Panc1 (cell line): ENCODE measurements at regions not wholly inside any gene's neighbourhood (a gene's known extent, or its start where the extent isn't known, plus 50 kb on each side); places are given as distances from the start of the nearest gene placed in this dataset.

ENCODE experiments used
- ATAC-seq: fragments of 200-7000 bp; cut with Tn5 transposase; 2 replicates; pipeline ENCODE4 v1.9.1; 2020; ENCODE audit warnings: mild to moderate bottlenecking, moderate library complexity
- BruUV-seq: library from RNA; stranded (reverse); fragments of 400-500 nt; replicated peaks from 2 replicates; lab custom pipeline; 2021; lab: Mats Ljungman, UMichigan
- CTCF ChIA-PET: fragments of 300-600 bp; sonication (Branson Sonifier 250); formaldehyde crosslinking; loops from one replicate; lab custom pipeline; 2022; ENCODE audit warnings: antibody characterized with exemption; lab: Charles Lee
- POLR2A ChIA-PET: fragments of 300-600 bp; sonication (Branson Sonifier 250); formaldehyde crosslinking; loops from one replicate; lab custom pipeline; 2022; ENCODE audit warnings: antibody characterized with exemption; lab: Charles Lee
- DNase-seq: peaks from one replicate; pipeline ENCODE4 v3.0.0-alpha.2; 2010; ENCODE audit warnings: low read depth, low spot score
- H3K27ac ChIP-seq: 2 replicates; pipeline ENCODE4 v1.5.1; 2011; ENCODE audit warnings: mild to moderate bottlenecking, low read length, inconsistent platforms
- H3K27me3 ChIP-seq: fragments of 200-500 bp; sonication (Bioruptor generic); 2 replicates; pipeline ENCODE4 v1.6.0; 2014; ENCODE audit warnings: low read length, inconsistent platforms; ENCODE audit not compliant: control insufficient read depth, insufficient read depth
- H3K36me3 ChIP-seq: fragments of 200-500 bp; sonication (Bioruptor generic); 2 replicates; pipeline ENCODE4 v1.5.1; 2014; ENCODE audit warnings: inconsistent platforms, mild to moderate bottlenecking, low read length, moderate library complexity; ENCODE audit not compliant: control insufficient read depth, insufficient read depth
- H3K4me1 ChIP-seq: 2 replicates; pipeline ENCODE4 v1.5.1; 2011; ENCODE audit warnings: inconsistent platforms, mild to moderate bottlenecking, low read length, moderate library complexity; ENCODE audit not compliant: control insufficient read depth, insufficient read depth
- H3K4me3 ChIP-seq, 2 experiments: 2 replicates each; pipeline ENCODE4 v1.5.1; 2011 to 2012; ENCODE audit warnings: low read depth in 2 of 2, low read length in 2 of 2, mild to moderate bottlenecking in 2 of 2, inconsistent platforms in 1 of 2, moderate library complexity in 1 of 2
- H3K9me3 ChIP-seq: fragments of 200-500 bp; sonication (Bioruptor generic); 2 replicates; pipeline ENCODE4 v1.5.1; 2014; ENCODE audit warnings: low read depth, mild to moderate bottlenecking, inconsistent platforms, low read length, moderate library complexity; ENCODE audit not compliant: control insufficient read depth, insufficient read depth
- POLR2AphosphoS5 ChIP-seq: IDR thresholded peaks from 2 replicates; pipeline ENCODE4 v1.6.1; 2012; ENCODE audit warnings: mild to moderate bottlenecking, low read depth, low read length, moderate library complexity
- SIN3A ChIP-seq: IDR thresholded peaks from 2 replicates; pipeline ENCODE4 v1.6.1; 2012; ENCODE audit warnings: low read depth, mild to moderate bottlenecking, low read length, moderate library complexity, borderline replicate concordance; ENCODE audit not compliant: insufficient read depth
- TCF7L2 ChIP-seq: IDR thresholded peaks from 2 replicates; pipeline ENCODE4 v1.6.1; 2011; ENCODE audit warnings: mild to moderate bottlenecking, low read depth, low read length, inconsistent platforms
- in situ Hi-C: cut with HindIII; loops from 2 replicates; pipeline ENCODE4 v1.10.0; 2016; ENCODE audit warnings: low sequenced_read_pairs, low pct_unique_long_range_greater_than_20kb
- intact Hi-C: fragments of 100-400 bp; cut with micrococcal nuclease; formaldehyde crosslinking; loops from one replicate; pipeline ENCODE4 v1.10.0; 2022; ENCODE audit not compliant: unreplicated experiment
- TF ChIP-seq, protein P1 (sequence below): fragments of 450-650 bp; IDR thresholded peaks from 2 replicates; pipeline ENCODE4 v1.5.1; 2017; ENCODE audit warnings: mild to moderate bottlenecking
- TF ChIP-seq, protein P2 (sequence below), 2 experiments: IDR thresholded peaks; 2 replicates each; pipeline ENCODE4 v1.6.1; 2011 to 2012; ENCODE audit warnings: low read depth in 2 of 2, control low read depth in 1 of 2, low read length in 1 of 2, mild to moderate bottlenecking in 1 of 2, moderate library complexity in 1 of 2; ENCODE audit not compliant: insufficient read depth in 1 of 2

DNA sequence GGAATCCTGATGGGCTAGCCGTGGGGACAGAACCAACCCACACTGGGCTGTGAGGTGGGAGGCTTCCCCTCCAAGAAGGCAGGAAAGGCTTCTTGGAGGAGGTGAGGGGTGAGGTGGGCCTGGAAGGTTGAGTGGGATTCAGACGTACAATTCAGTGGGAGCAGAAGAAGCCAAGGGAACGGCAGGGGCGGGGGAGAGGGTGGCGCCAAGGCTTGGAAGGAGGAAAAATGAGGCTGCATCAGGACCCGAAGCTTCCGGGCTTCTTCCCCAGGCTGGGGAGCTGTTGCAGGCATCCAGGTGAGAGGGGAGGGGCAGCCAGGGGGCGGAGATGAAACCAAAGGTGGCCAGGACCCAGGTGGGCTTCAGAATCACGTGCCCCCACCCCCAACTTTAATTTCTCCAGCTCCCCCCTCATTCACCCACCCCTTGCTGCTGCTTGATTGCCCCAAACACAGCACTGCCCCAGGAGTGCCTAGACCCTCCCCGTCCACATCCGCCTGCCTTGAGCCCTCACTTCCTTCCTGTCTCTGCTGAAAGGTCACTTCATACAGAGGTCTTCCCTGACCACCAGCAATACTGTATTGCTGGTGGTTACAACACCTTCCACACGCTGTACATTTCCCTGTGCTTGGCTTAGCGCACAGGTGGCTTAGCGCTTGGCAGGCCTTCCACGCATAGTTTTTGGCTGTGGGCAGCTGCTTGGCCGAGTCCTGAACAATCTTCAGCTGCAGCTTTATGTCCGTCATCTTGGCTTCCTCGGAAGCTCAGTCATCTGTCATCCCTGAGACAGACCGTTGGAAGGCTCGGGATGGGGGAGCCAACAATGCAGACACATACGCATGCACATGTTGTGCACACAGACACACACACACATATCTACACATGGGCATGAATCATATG lies 193.5 kb downstream of the RGS3 start:
- CTCF ChIA-PET: interaction anchor here (0.6 to 4.7 kb wide), 6 partner anchors 62 to 247 kb away, joined by 3 to 65 read pairs (median 4); partner anchors contain the start of genes C9orf43 and POLE3
- POLR2A ChIA-PET: no interaction called here
- TF ChIP-seq, protein P1, sequence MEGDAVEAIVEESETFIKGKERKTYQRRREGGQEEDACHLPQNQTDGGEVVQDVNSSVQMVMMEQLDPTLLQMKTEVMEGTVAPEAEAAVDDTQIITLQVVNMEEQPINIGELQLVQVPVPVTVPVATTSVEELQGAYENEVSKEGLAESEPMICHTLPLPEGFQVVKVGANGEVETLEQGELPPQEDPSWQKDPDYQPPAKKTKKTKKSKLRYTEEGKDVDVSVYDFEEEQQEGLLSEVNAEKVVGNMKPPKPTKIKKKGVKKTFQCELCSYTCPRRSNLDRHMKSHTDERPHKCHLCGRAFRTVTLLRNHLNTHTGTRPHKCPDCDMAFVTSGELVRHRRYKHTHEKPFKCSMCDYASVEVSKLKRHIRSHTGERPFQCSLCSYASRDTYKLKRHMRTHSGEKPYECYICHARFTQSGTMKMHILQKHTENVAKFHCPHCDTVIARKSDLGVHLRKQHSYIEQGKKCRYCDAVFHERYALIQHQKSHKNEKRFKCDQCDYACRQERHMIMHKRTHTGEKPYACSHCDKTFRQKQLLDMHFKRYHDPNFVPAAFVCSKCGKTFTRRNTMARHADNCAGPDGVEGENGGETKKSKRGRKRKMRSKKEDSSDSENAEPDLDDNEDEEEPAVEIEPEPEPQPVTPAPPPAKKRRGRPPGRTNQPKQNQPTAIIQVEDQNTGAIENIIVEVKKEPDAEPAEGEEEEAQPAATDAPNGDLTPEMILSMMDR: no peak
- no peak for TF ChIP-seq POLR2AphosphoS5
- TF ChIP-seq, protein P2, sequence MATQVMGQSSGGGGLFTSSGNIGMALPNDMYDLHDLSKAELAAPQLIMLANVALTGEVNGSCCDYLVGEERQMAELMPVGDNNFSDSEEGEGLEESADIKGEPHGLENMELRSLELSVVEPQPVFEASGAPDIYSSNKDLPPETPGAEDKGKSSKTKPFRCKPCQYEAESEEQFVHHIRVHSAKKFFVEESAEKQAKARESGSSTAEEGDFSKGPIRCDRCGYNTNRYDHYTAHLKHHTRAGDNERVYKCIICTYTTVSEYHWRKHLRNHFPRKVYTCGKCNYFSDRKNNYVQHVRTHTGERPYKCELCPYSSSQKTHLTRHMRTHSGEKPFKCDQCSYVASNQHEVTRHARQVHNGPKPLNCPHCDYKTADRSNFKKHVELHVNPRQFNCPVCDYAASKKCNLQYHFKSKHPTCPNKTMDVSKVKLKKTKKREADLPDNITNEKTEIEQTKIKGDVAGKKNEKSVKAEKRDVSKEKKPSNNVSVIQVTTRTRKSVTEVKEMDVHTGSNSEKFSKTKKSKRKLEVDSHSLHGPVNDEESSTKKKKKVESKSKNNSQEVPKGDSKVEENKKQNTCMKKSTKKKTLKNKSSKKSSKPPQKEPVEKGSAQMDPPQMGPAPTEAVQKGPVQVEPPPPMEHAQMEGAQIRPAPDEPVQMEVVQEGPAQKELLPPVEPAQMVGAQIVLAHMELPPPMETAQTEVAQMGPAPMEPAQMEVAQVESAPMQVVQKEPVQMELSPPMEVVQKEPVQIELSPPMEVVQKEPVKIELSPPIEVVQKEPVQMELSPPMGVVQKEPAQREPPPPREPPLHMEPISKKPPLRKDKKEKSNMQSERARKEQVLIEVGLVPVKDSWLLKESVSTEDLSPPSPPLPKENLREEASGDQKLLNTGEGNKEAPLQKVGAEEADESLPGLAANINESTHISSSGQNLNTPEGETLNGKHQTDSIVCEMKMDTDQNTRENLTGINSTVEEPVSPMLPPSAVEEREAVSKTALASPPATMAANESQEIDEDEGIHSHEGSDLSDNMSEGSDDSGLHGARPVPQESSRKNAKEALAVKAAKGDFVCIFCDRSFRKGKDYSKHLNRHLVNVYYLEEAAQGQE (IDR thresholded peaks at IDR 0.05; ENCODE audit: insufficient read depth in 1 of 2, low read depth in 2 of 2, low read length in 1 of 2): no peak
- no peak for TF ChIP-seq SIN3A
- no peak for TF ChIP-seq TCF7L2
- Histone ChIP-seq H3K4me1 (no peaks in the 10 kb centered on the region), H3K36me3 (no peaks in the 10 kb centered on the region), H3K27me3 (no peaks in the 10 kb centered on the region), H3K4me3 (no peak overlapping the region), H3K27ac (no peak overlapping the region), H3K9me3 (no peaks in the 10 kb centered on the region)
- ATAC-seq (no peak), DNase-seq (no peak)
- BruUV-seq: no TSS peak
- intact Hi-C loops: loop anchor here (5.0 kb wide), 1 partner anchor 210 kb away; no protein-coding TSS in a partner anchor
- in situ Hi-C loops: no loop called here

GRCh38 chr9:113657765-113658544 lies 194.4 kb downstream of the RGS3 start:
- Histone ChIP-seq H3K4me3 (no peak overlapping the region), H3K27me3 (no peaks in the 10 kb centered on the region), H3K36me3 (no peaks in the 10 kb centered on the region), H3K27ac (no peak overlapping the region), H3K9me3 (no peaks in the 10 kb centered on the region), H3K4me1 (no peaks in the 10 kb centered on the region)
- BruUV-seq: no TSS peak
- CTCF ChIA-PET: interaction anchor here (0.6 to 4.7 kb wide), 7 partner anchors 63 to 248 kb away, joined by 3 to 65 read pairs (median 4); partner anchors contain the start of genes C9orf43 and POLE3
- ATAC-seq: peak; percentile 93
- intact Hi-C loops (loop anchor here (5.0 kb wide), 1 partner anchor 211 kb away; no protein-coding TSS in a partner anchor), in situ Hi-C loops (no loop called here)
- POLR2A ChIA-PET: no interaction called here
- peak; percentile 69 for DNase-seq
- TF ChIP-seq POLR2AphosphoS5: no peak
- TF ChIP-seq TCF7L2: no peak
- TF ChIP-seq, protein P2 (IDR thresholded peaks at IDR 0.05; ENCODE audit: insufficient read depth in 1 of 2, low read depth in 2 of 2, low read length in 1 of 2): no peak
- TF ChIP-seq, protein P1: peak; percentile 90
- TF ChIP-seq SIN3A: no peak
